PC-3 (cell line): ENCODE measurements at regions not wholly inside any gene's neighbourhood (a gene's known extent, or its start where the extent isn't known, plus 50 kb on each side); places are given as distances from the start of the nearest gene placed in this dataset.

Source experiments
- CTCF ChIP-seq: fragments of 300-600 bp; sonication (generic); conservative IDR thresholded peaks from 2 replicates; pipeline ENCODE4 v1.5.1; 2017; ENCODE audit warnings: antibody characterized with exemption, low read depth, mild to moderate bottlenecking, low read length
- EZH2 ChIP-seq: fragments of 300-600 bp; sonication (generic); IDR thresholded peaks from one replicate; pipeline ENCODE4 v1.6.1; 2017; ENCODE audit warnings: antibody characterized with exemption, mild to moderate bottlenecking, low read length; ENCODE audit not compliant: unreplicated experiment

- TF ChIP-seq CTCF (no peak), EZH2 (no peak)
Observed at GRCh38 chr3:127461286-127461910, 129.1 kb downstream of the TPRA1 start.
